GM19238 (cell line): ENCODE measurements at regions not wholly inside any gene's neighbourhood (a gene's known extent, or its start where the extent isn't known, plus 50 kb on each side); places are given as distances from the start of the nearest gene placed in this dataset.

ENCODE experiments used
- DNase-seq: peaks from one replicate; pipeline ENCODE4 v3.0.0; 2011; ENCODE audit warnings: low spot score; ENCODE audit not compliant: insufficient read length

- DNase-seq = no peak
These were observed 68.2 kb upstream of the CLMN start for GRCh38 chr14:95387826-95388445.

- DNase-seq = no peak
These were observed 66.9 kb upstream of the CLMN start for GRCh38 chr14:95386536-95387095.

- no peak for DNase-seq
These were observed 66.0 kb upstream of the CLMN start for GRCh38 chr14:95385701-95386100.

GRCh38 chr14:95382747-95383146 lies 63.0 kb upstream of the CLMN start:
- no peak for DNase-seq

GRCh38 chr14:95381726-95382125 lies 62.0 kb upstream of the CLMN start:
- no peak for DNase-seq

- DNase-seq = no peak
These were observed 60.8 kb upstream of the CLMN start for GRCh38 chr14:95380350-95381042.

- no peak for DNase-seq
These were observed 59.9 kb upstream of the CLMN start for GRCh38 chr14:95379634-95380033.

- DNase-seq = no peak
These were observed 55.9 kb upstream of the CLMN start for GRCh38 chr14:95375539-95376109.

- DNase-seq = no peak
These were observed 54.7 kb upstream of the CLMN start for GRCh38 chr14:95374239-95374997.

GRCh38 chr14:95370076-95370475 lies 50.4 kb upstream of the CLMN start:
- no peak for DNase-seq
